ENCODE measurements at regions not wholly inside any gene's neighbourhood (a gene's known extent, or its start where the extent isn't known, plus 50 kb on each side); places are given as distances from the start of the nearest gene placed in this dataset.

DNA sequence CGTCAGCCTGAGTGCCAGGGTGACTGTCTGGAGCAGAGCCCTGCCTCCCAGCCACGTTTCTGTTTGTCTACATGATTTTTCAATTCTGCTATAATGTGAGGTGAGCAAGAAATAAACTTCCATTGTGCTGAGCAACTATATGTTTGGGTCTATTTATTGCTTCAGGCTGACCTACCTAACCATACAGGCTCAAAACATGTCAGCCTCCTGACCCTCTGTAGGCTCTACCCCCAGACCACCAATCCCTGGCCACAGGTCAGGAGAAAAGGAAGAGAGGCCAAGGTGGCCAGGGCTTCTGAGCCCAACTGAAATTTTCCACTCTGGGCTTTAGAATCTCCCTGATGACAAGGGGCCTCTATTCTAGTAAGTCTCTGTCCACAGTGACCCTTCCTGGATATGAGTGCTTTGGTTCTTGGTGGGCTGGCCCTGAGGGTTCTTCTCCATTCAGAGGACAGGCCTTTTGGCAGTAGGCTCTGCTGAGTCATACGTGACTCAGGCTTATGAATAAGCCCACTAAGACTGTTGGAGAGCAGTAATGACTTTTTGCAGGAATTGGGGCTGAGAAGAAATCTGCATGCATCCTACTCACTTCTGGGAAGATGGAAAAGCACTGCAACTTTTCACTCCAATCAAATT, 117.2 kb upstream of the TBCA start (continued):
- TF ChIP-seq, protein P1, sequence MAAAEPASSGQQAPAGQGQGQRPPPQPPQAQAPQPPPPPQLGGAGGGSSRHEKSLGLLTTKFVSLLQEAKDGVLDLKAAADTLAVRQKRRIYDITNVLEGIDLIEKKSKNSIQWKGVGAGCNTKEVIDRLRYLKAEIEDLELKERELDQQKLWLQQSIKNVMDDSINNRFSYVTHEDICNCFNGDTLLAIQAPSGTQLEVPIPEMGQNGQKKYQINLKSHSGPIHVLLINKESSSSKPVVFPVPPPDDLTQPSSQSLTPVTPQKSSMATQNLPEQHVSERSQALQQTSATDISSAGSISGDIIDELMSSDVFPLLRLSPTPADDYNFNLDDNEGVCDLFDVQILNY (CRISPR knock-in tag; IDR thresholded peaks at IDR 0.05) = no peak
- TF ChIP-seq, protein P2, sequence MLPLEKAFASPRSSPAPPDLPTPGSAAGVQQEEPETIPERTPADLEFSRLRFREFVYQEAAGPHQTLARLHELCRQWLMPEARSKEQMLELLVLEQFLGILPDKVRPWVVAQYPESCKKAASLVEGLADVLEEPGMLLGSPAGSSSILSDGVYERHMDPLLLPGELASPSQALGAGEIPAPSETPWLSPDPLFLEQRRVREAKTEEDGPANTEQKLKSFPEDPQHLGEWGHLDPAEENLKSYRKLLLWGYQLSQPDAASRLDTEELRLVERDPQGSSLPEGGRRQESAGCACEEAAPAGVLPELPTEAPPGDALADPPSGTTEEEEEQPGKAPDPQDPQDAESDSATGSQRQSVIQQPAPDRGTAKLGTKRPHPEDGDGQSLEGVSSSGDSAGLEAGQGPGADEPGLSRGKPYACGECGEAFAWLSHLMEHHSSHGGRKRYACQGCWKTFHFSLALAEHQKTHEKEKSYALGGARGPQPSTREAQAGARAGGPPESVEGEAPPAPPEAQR (CRISPR knock-in tag; IDR thresholded peaks at IDR 0.05) = no peak
- TF ChIP-seq RORB (CRISPR knock-in tag; IDR thresholded peaks at IDR 0.05) = no peak
- TF ChIP-seq FOXP1 (CRISPR knock-in tag; IDR thresholded peaks at IDR 0.05; ENCODE audit: borderline replicate concordance) = no peak
- TF ChIP-seq ZNF416 (CRISPR knock-in tag; IDR thresholded peaks at IDR 0.05) = no peak
- TF ChIP-seq, protein P3, sequence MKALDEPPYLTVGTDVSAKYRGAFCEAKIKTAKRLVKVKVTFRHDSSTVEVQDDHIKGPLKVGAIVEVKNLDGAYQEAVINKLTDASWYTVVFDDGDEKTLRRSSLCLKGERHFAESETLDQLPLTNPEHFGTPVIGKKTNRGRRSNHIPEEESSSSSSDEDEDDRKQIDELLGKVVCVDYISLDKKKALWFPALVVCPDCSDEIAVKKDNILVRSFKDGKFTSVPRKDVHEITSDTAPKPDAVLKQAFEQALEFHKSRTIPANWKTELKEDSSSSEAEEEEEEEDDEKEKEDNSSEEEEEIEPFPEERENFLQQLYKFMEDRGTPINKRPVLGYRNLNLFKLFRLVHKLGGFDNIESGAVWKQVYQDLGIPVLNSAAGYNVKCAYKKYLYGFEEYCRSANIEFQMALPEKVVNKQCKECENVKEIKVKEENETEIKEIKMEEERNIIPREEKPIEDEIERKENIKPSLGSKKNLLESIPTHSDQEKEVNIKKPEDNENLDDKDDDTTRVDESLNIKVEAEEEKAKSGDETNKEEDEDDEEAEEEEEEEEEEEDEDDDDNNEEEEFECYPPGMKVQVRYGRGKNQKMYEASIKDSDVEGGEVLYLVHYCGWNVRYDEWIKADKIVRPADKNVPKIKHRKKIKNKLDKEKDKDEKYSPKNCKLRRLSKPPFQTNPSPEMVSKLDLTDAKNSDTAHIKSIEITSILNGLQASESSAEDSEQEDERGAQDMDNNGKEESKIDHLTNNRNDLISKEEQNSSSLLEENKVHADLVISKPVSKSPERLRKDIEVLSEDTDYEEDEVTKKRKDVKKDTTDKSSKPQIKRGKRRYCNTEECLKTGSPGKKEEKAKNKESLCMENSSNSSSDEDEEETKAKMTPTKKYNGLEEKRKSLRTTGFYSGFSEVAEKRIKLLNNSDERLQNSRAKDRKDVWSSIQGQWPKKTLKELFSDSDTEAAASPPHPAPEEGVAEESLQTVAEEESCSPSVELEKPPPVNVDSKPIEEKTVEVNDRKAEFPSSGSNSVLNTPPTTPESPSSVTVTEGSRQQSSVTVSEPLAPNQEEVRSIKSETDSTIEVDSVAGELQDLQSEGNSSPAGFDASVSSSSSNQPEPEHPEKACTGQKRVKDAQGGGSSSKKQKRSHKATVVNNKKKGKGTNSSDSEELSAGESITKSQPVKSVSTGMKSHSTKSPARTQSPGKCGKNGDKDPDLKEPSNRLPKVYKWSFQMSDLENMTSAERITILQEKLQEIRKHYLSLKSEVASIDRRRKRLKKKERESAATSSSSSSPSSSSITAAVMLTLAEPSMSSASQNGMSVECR (CRISPR knock-in tag; IDR thresholded peaks at IDR 0.05; ENCODE audit: borderline replicate concordance) = no peak
- TF ChIP-seq, protein P4, sequence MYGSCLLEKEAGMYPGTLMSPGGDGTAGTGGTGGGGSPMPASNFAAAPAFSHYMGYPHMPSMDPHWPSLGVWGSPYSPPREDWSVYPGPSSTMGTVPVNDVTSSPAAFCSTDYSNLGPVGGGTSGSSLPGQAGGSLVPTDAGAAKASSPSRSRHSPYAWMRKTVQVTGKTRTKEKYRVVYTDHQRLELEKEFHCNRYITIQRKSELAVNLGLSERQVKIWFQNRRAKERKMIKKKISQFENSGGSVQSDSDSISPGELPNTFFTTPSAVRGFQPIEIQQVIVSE (CRISPR knock-in tag; IDR thresholded peaks at IDR 0.05; ENCODE audit: borderline replicate concordance) = no peak
- TF ChIP-seq, protein P5, sequence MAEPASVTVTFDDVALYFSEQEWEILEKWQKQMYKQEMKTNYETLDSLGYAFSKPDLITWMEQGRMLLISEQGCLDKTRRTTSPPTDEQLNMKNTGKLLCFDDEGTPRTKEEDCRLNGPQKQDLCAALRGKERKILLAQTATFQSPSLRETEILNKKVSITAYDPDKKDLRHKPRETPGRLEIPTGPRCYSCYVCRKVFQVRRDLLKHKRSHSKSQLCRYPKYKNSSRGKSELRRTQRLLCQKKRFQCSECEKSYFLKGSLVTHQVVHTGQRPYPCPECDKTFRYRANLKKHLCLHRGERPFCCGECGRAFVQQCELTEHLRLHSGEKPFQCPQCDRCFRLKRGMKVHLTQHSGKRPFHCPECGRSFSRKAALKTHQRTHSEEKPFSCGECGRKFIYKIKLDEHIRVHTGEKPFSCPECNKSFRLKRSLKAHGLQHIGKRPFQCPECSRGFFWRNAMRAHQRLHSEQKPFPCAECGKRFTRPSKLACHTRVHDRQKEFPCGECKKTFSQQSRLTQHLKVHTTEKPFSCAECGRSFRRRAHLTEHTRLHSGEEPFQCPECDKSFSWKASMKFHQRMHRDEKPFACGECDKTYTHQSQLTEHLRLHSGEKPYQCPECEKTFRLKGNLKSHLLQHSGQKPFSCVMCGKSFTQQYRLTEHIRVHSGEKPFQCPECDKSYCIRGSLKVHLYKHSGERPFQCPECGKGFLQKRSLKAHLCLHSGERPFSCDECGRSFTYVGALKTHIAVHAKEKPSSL (CRISPR knock-in tag; conservative IDR thresholded peaks at IDR 0.05) = no peak
- TF ChIP-seq FOXK1 (CRISPR knock-in tag; IDR thresholded peaks at IDR 0.05) = no peak
- TF ChIP-seq ETV6 (CRISPR knock-in tag; IDR thresholded peaks at IDR 0.05) = no peak
- TF ChIP-seq, protein P6, sequence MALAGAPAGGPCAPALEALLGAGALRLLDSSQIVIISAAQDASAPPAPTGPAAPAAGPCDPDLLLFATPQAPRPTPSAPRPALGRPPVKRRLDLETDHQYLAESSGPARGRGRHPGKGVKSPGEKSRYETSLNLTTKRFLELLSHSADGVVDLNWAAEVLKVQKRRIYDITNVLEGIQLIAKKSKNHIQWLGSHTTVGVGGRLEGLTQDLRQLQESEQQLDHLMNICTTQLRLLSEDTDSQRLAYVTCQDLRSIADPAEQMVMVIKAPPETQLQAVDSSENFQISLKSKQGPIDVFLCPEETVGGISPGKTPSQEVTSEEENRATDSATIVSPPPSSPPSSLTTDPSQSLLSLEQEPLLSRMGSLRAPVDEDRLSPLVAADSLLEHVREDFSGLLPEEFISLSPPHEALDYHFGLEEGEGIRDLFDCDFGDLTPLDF (CRISPR knock-in tag; IDR thresholded peaks at IDR 0.05) = no peak
- TF ChIP-seq, protein P7, sequence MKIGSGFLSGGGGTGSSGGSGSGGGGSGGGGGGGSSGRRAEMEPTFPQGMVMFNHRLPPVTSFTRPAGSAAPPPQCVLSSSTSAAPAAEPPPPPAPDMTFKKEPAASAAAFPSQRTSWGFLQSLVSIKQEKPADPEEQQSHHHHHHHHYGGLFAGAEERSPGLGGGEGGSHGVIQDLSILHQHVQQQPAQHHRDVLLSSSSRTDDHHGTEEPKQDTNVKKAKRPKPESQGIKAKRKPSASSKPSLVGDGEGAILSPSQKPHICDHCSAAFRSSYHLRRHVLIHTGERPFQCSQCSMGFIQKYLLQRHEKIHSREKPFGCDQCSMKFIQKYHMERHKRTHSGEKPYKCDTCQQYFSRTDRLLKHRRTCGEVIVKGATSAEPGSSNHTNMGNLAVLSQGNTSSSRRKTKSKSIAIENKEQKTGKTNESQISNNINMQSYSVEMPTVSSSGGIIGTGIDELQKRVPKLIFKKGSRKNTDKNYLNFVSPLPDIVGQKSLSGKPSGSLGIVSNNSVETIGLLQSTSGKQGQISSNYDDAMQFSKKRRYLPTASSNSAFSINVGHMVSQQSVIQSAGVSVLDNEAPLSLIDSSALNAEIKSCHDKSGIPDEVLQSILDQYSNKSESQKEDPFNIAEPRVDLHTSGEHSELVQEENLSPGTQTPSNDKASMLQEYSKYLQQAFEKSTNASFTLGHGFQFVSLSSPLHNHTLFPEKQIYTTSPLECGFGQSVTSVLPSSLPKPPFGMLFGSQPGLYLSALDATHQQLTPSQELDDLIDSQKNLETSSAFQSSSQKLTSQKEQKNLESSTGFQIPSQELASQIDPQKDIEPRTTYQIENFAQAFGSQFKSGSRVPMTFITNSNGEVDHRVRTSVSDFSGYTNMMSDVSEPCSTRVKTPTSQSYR (CRISPR knock-in tag; IDR thresholded peaks at IDR 0.05) = no peak
